Activated CD8-positive, alpha-beta T cell treated with anti-CD3 and anti-CD28 coated beads for 36 hours (primary cell): ENCODE measurements at regions not wholly inside any gene's neighbourhood (a gene's known extent, or its start where the extent isn't known, plus 50 kb on each side); places are given as distances from the start of the nearest gene placed in this dataset.

Source experiments
- ATAC-seq: fragments of 200-7000 bp; cut with Tn5 transposase; one replicate; pipeline ENCODE4 v1.10.0; 2021; ENCODE audit warnings: mild to moderate bottlenecking, moderate library complexity
- CTCF ChIA-PET: fragments of 350-600 bp; sonication (Branson Sonifier 250); formaldehyde crosslinking; loops from one replicate; lab custom pipeline; 2021; ENCODE audit warnings: antibody characterized with exemption; lab: Charles Lee
- POLR2A ChIA-PET: fragments of 350-600 bp; sonication (Branson Sonifier 250); formaldehyde crosslinking; loops from one replicate; lab custom pipeline; 2021; ENCODE audit warnings: antibody characterized with exemption; lab: Charles Lee
- DNase-seq: peaks from one replicate; pipeline ENCODE4 v3.0.0-alpha.2; 2020
- H3K27ac Mint-ChIP-seq: one replicate; pipeline ENCODE4 v1.8.0; 2021; ENCODE audit warnings: mild to moderate bottlenecking, mixed read lengths
- H3K27me3 Mint-ChIP-seq: one replicate; pipeline ENCODE4 v1.8.0; 2021; ENCODE audit warnings: mixed read lengths
- H3K36me3 Mint-ChIP-seq: one replicate; pipeline ENCODE4 v1.8.0; 2021; ENCODE audit warnings: low read depth, mixed read lengths
- H3K4me1 Mint-ChIP-seq: one replicate; pipeline ENCODE4 v1.8.0; 2021; ENCODE audit warnings: low read depth, mixed read lengths
- H3K4me3 Mint-ChIP-seq: one replicate; pipeline ENCODE4 v1.8.0; 2021; ENCODE audit warnings: mild to moderate bottlenecking, moderate library complexity, mixed read lengths
- H3K9me3 Mint-ChIP-seq: one replicate; pipeline ENCODE4 v1.8.0; 2021; ENCODE audit warnings: mixed read lengths
- CTCF ChIP-seq: fragments of 200-600 bp; IDR thresholded peaks from one replicate; pipeline ENCODE4 v1.8.0; 2022; ENCODE audit warnings: antibody characterized with exemption, mild to moderate bottlenecking
- intact Hi-C: fragments of 100-400 bp; cut with micrococcal nuclease; formaldehyde crosslinking; loops from one replicate; pipeline ENCODE4 v1.10.0; 2022

GRCh38 chrX:148314876-148315275 lies 185.5 kb upstream of the AFF2 start:
- Mint-ChIP-seq H3K27ac (no peak overlapping the region), H3K4me3 (no peak overlapping the region), H3K27me3 (no peaks in the 10 kb centered on the region), H3K9me3 (no peaks in the 10 kb centered on the region), H3K4me1 (peaks cover 22% of the 10 kb centered on the region), H3K36me3 (no peaks in the 10 kb centered on the region)
- no peak for TF ChIP-seq CTCF
- no peak for DNase-seq
- POLR2A ChIA-PET = no interaction called here
- intact Hi-C loops = no loop called here
- no peak for ATAC-seq
- CTCF ChIA-PET = no interaction called here

GRCh38 chrX:148316446-148316845 lies 184.0 kb upstream of the AFF2 start:
- no peak for TF ChIP-seq CTCF
- ATAC-seq (no peak), DNase-seq (no peak)
- Mint-ChIP-seq H3K4me3 (no peak overlapping the region), H3K4me1 (peaks cover 12% of the 10 kb centered on the region), H3K36me3 (no peaks in the 10 kb centered on the region), H3K27ac (no peak overlapping the region), H3K27me3 (no peaks in the 10 kb centered on the region), H3K9me3 (no peaks in the 10 kb centered on the region)
- ChIA-PET POLR2A (no interaction called here), CTCF (no interaction called here)
- intact Hi-C loops = no loop called here

GRCh38 chrX:148322906-148323305 lies 177.5 kb upstream of the AFF2 start:
- ChIA-PET CTCF (no interaction called here), POLR2A (no interaction called here)
- H3K36me3 Mint-ChIP-seq = no peaks in the 10 kb centered on the region
- no peak overlapping the region for H3K27ac Mint-ChIP-seq
- H3K4me1 Mint-ChIP-seq = no peaks in the 10 kb centered on the region
- TF ChIP-seq CTCF = no peak
- ATAC-seq (no peak), DNase-seq (no peak)
- intact Hi-C loops = no loop called here
- H3K4me3 Mint-ChIP-seq = no peak overlapping the region
- H3K27me3 Mint-ChIP-seq = no peaks in the 10 kb centered on the region
- H3K9me3 Mint-ChIP-seq = no peaks in the 10 kb centered on the region

- ATAC-seq = peak; percentile 69
- ChIA-PET POLR2A (no interaction called here), CTCF (no interaction called here)
- H3K36me3 Mint-ChIP-seq = no peaks in the 10 kb centered on the region
- H3K27me3 Mint-ChIP-seq = no peaks in the 10 kb centered on the region
- H3K9me3 Mint-ChIP-seq = no peaks in the 10 kb centered on the region
- no peak for TF ChIP-seq CTCF
- H3K27ac Mint-ChIP-seq = peak overlapping the region; percentile 72
- H3K4me3 Mint-ChIP-seq = no peak overlapping the region
- DNase-seq = no peak
- intact Hi-C loops = no loop called here
- H3K4me1 Mint-ChIP-seq = peaks cover 42% of the 10 kb centered on the region
These were observed 166.4 kb upstream of the AFF2 start for GRCh38 chrX:148333989-148334388.

GRCh38 chrX:148337873-148338272 lies 162.5 kb upstream of the AFF2 start:
- ChIA-PET POLR2A (no interaction called here), CTCF (no interaction called here)
- H3K4me1 Mint-ChIP-seq = peaks cover 52% of the 10 kb centered on the region
- intact Hi-C loops = no loop called here
- ATAC-seq (no peak), DNase-seq (no peak)
- H3K27me3 Mint-ChIP-seq = no peaks in the 10 kb centered on the region
- no peaks in the 10 kb centered on the region for H3K36me3 Mint-ChIP-seq
- H3K27ac Mint-ChIP-seq = no peak overlapping the region
- TF ChIP-seq CTCF = no peak
- H3K9me3 Mint-ChIP-seq = peaks cover 3% of the 10 kb centered on the region
- H3K4me3 Mint-ChIP-seq = no peak overlapping the region
